PC-3 (cell line): ENCODE measurements at regions not wholly inside any gene's neighbourhood (a gene's known extent, or its start where the extent isn't known, plus 50 kb on each side); places are given as distances from the start of the nearest gene placed in this dataset.

Experiments
- EZH2 ChIP-seq: fragments of 300-600 bp; sonication (generic); IDR thresholded peaks from one replicate; pipeline ENCODE4 v1.6.1; 2017; ENCODE audit warnings: antibody characterized with exemption, mild to moderate bottlenecking, low read length; ENCODE audit not compliant: unreplicated experiment
- EZH2phosphoT487 ChIP-seq: fragments of 300-600 bp; sonication (generic); IDR thresholded peaks from 2 replicates; pipeline ENCODE4 v1.6.1; 2018; ENCODE audit warnings: mild to moderate bottlenecking, antibody characterized with exemption, low read length, borderline replicate concordance
- TF ChIP-seq, protein P1 (sequence below): fragments of 300-600 bp; sonication (generic); conservative IDR thresholded peaks from 2 replicates; pipeline ENCODE4 v1.5.1; 2017; ENCODE audit warnings: antibody characterized with exemption, low read depth, mild to moderate bottlenecking, low read length

GRCh38 chr3:59335338-59335737 is 285.5 kb upstream of the CFAP20DC start:
- TF ChIP-seq, protein P1, sequence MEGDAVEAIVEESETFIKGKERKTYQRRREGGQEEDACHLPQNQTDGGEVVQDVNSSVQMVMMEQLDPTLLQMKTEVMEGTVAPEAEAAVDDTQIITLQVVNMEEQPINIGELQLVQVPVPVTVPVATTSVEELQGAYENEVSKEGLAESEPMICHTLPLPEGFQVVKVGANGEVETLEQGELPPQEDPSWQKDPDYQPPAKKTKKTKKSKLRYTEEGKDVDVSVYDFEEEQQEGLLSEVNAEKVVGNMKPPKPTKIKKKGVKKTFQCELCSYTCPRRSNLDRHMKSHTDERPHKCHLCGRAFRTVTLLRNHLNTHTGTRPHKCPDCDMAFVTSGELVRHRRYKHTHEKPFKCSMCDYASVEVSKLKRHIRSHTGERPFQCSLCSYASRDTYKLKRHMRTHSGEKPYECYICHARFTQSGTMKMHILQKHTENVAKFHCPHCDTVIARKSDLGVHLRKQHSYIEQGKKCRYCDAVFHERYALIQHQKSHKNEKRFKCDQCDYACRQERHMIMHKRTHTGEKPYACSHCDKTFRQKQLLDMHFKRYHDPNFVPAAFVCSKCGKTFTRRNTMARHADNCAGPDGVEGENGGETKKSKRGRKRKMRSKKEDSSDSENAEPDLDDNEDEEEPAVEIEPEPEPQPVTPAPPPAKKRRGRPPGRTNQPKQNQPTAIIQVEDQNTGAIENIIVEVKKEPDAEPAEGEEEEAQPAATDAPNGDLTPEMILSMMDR, result no peak
- TF ChIP-seq EZH2 (no peak), EZH2phosphoT487 (no peak)
